IMR-90 (cell line): ENCODE measurements at regions not wholly inside any gene's neighbourhood (a gene's known extent, or its start where the extent isn't known, plus 50 kb on each side); places are given as distances from the start of the nearest gene placed in this dataset.
"Not testable (repeated sequence)": the region's sequence is repeated elsewhere in the genome, so short reads cannot be mapped to it uniquely, and the experiment has no call there.

Source experiments
- BHLHE40 ChIP-seq: fragments of 150-350 bp; IDR thresholded peaks from 2 replicates; pipeline ENCODE4 v1.6.1; 2016; ENCODE audit warnings: mild to moderate bottlenecking, low read depth, low read length
- CEBPB ChIP-seq: IDR thresholded peaks from 2 replicates; pipeline ENCODE4 v1.6.1; 2012; ENCODE audit warnings: low read depth, low read length, improper control_type of control experiment
- CTCF ChIP-seq: conservative IDR thresholded peaks from 2 replicates; pipeline ENCODE4 v1.5.1; 2012; ENCODE audit warnings: mild to moderate bottlenecking, low read depth, low read length, improper control_type of control experiment
- ELK1 ChIP-seq: fragments of 150-350 bp; IDR thresholded peaks from 2 replicates; pipeline ENCODE4 v1.6.1; 2016; ENCODE audit warnings: low read depth, mild to moderate bottlenecking, low read length, moderate library complexity, borderline replicate concordance
- MAFK ChIP-seq: IDR thresholded peaks from 2 replicates; pipeline ENCODE4 v1.6.1; 2012; ENCODE audit warnings: low read depth, low read length, improper control_type of control experiment
- MXI1 ChIP-seq: IDR thresholded peaks from 2 replicates; pipeline ENCODE4 v1.6.1; 2012; ENCODE audit warnings: low read depth, mild to moderate bottlenecking, low read length, moderate library complexity, borderline replicate concordance
- NFE2L2 ChIP-seq: fragments of 150-350 bp; IDR thresholded peaks from 2 replicates; pipeline ENCODE4 v1.6.1; 2016; ENCODE audit warnings: low read depth, mild to moderate bottlenecking, low read length
- POLR2A ChIP-seq: IDR thresholded peaks from 2 replicates; pipeline ENCODE4 v1.6.1; 2012; ENCODE audit warnings: mild to moderate bottlenecking, low read depth, low read length
- RAD21 ChIP-seq: IDR thresholded peaks from 2 replicates; pipeline ENCODE4 v1.6.1; 2012; ENCODE audit warnings: low read length, improper control_type of control experiment
- RCOR1 ChIP-seq: IDR thresholded peaks from 2 replicates; pipeline ENCODE4 v1.6.1; 2012; ENCODE audit warnings: mild to moderate bottlenecking, low read length, improper control_type of control experiment; ENCODE audit not compliant: insufficient replicate concordance
- SMC3 ChIP-seq: fragments of 150-350 bp; IDR thresholded peaks from 2 replicates; pipeline ENCODE4 v1.6.1; 2016; ENCODE audit warnings: low read depth, mild to moderate bottlenecking, antibody characterized with exemption, low read length, moderate library complexity
- USF2 ChIP-seq: fragments of 150-350 bp; IDR thresholded peaks from 2 replicates; pipeline ENCODE4 v1.6.1; 2017; ENCODE audit warnings: mild to moderate bottlenecking, antibody characterized with exemption, low read length, low read depth

GRCh38 chr4:66931981-66932380 is 613.3 kb downstream of the CENPC start:
- not testable (repeated sequence) for TF ChIP-seq CTCF, USF2, ELK1, POLR2A, RAD21, SMC3, MAFK, NFE2L2, CEBPB, MXI1, RCOR1, BHLHE40
